OCI-LY3 (cell line): ENCODE measurements at regions not wholly inside any gene's neighbourhood (a gene's known extent, or its start where the extent isn't known, plus 50 kb on each side); places are given as distances from the start of the nearest gene placed in this dataset.

Experiments
- H2AFZ ChIP-seq: fragments of 200-600, 300-600 bp; shearing (Covaris generic); 2 replicates; pipeline ENCODE4 v1.6.0; 2014; ENCODE audit warnings: antibody characterized with exemption, low read depth, low read length
- H3K27ac ChIP-seq: fragments of 200-600, 300-600 bp; sonication (generic); 2 replicates; pipeline ENCODE4 v1.5.1; 2014; ENCODE audit warnings: mild to moderate bottlenecking, low read length, moderate library complexity, mixed read lengths
- H3K27me3 ChIP-seq: fragments of 200-600, 300-600 bp; sonication (generic); 2 replicates; pipeline ENCODE4 v1.6.1; 2014; ENCODE audit warnings: low read depth, low read length, mixed read lengths
- H3K36me3 ChIP-seq: fragments of 200-600, 300-600 bp; sonication (generic); replicated peaks from 2 replicates; pipeline ENCODE3; 2014; ENCODE audit warnings: low read depth, low read length, mixed read lengths
- H3K4me1 ChIP-seq: fragments of 300-600, 200-600 bp; sonication (generic); 2 replicates; pipeline ENCODE4 v1.6.1; 2014; ENCODE audit warnings: low read length, mixed read lengths
- H3K4me2 ChIP-seq: fragments of 200-600, 300-600 bp; sonication (generic); 2 replicates; pipeline ENCODE4 v1.6.1; 2014; ENCODE audit warnings: low read length, mixed read lengths
- H3K4me3 ChIP-seq: fragments of 300-600, 200-600 bp; sonication (generic); 2 replicates; pipeline ENCODE4 v1.5.1; 2014; ENCODE audit warnings: antibody characterized with exemption, mild to moderate bottlenecking, low read length, moderate library complexity
- H3K79me2 ChIP-seq: fragments of 300-600, 200-600 bp; shearing (Covaris generic); 2 replicates; pipeline ENCODE4 v1.6.1; 2014; ENCODE audit warnings: mild to moderate bottlenecking, low read length, mixed read lengths
- H3K9ac ChIP-seq: fragments of 300-600, 200-600 bp; shearing (Covaris generic); 2 replicates; pipeline ENCODE4 v1.6.0; 2014; ENCODE audit warnings: mild to moderate bottlenecking, low read length, moderate library complexity
- H3K9me3 ChIP-seq: fragments of 200-600, 300-600 bp; shearing (Covaris generic); 2 replicates; pipeline ENCODE4 v1.6.1; 2014; ENCODE audit warnings: low read length, mixed read lengths; ENCODE audit not compliant: insufficient read depth
- H4K20me1 ChIP-seq: fragments of 200-600, 300-600 bp; sonication (generic); 2 replicates; pipeline ENCODE4 v1.6.1; 2016; ENCODE audit warnings: low read length, mixed read lengths; ENCODE audit not compliant: insufficient read depth
- EZH2phosphoT487 ChIP-seq: fragments of 200-600 bp; shearing (Covaris generic); IDR thresholded peaks from 2 replicates; pipeline ENCODE4 v1.6.1; 2018; ENCODE audit warnings: antibody characterized with exemption, mixed run types, low read depth
- TF ChIP-seq, protein P1 (sequence below): fragments of 200-600, 300-600 bp; sonication (generic); IDR thresholded peaks from 2 replicates; pipeline ENCODE4 v1.5.1; 2014; ENCODE audit warnings: antibody characterized with exemption, low read length, low read depth

DNA sequence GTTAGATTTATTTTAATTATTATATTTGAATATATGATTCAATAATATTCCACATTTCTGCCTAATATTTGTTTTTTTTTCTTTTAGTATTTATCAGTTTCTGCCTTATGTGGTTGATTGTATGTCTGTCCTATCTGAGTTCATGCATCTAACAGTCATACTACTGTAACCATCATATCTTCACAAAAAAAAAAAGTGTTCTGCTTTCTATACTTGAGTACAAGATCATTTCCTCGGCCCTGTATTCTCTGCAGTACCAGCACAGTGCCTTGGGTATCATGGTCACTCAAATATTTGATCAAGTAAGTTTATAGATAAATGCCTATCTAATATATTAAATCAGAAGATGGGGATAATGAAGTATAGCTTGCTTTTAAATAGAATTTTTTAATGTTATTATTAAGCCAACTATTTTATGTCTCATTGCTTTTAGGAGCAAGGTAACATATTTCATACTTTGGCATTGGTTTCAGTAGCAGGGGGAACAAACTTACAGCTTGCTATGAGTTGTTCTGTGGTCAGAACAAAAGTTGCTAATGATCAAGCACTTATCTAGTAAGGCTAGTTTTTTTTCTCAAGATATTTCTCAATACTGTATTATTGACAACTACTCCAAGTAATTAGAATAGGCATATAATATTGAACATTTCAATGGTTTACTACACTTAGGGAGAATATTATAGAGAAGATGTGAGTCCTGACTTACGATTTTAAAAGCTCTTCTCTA is 290.5 kb upstream of the FBXO33 start:
- TF ChIP-seq, protein P1, sequence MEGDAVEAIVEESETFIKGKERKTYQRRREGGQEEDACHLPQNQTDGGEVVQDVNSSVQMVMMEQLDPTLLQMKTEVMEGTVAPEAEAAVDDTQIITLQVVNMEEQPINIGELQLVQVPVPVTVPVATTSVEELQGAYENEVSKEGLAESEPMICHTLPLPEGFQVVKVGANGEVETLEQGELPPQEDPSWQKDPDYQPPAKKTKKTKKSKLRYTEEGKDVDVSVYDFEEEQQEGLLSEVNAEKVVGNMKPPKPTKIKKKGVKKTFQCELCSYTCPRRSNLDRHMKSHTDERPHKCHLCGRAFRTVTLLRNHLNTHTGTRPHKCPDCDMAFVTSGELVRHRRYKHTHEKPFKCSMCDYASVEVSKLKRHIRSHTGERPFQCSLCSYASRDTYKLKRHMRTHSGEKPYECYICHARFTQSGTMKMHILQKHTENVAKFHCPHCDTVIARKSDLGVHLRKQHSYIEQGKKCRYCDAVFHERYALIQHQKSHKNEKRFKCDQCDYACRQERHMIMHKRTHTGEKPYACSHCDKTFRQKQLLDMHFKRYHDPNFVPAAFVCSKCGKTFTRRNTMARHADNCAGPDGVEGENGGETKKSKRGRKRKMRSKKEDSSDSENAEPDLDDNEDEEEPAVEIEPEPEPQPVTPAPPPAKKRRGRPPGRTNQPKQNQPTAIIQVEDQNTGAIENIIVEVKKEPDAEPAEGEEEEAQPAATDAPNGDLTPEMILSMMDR: no peak
- no peak for TF ChIP-seq EZH2phosphoT487

DNA sequence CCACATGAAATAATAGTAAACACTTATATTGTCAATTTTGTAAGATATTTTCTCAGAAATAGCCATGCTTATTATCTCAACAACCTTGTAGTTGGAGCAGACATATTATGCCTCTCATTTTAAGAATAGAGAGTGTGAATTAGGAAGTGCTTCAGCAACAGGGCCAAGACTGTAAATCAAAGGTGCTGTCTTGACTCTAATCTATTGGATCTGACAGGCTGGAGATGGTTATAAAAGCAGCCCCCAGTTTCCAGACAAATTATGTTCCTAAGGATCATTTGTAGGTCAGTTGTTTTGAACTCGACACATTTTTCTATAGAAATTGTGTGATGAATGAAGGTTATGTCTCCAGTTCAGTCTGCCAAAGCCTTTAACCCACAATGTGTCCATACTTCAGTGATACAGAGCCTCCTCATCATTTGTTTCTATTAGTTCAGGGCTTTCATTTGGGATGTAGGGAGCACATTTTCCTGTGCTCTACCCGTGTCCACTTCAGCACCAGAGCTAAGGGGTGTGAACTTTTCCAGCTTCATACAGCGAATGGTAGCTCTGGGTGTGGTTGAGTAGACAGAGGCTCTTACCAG is 284.8 kb upstream of the FBXO33 start:
- no peaks in the 10 kb centered on the region for H4K20me1 ChIP-seq
- no peak overlapping the region for H3K9ac ChIP-seq
- no peaks in the 10 kb centered on the region for H3K36me3 ChIP-seq
- no peaks in the 10 kb centered on the region for H3K27me3 ChIP-seq
- no peaks in the 10 kb centered on the region for H3K9me3 ChIP-seq
- TF ChIP-seq EZH2phosphoT487: no peak
- TF ChIP-seq, protein P1: no peak
- H3K79me2 ChIP-seq: no peaks in the 10 kb centered on the region
- no peak overlapping the region for H3K27ac ChIP-seq
- H2AFZ ChIP-seq: no peak overlapping the region
- no peaks in the 10 kb centered on the region for H3K4me1 ChIP-seq
- no peak overlapping the region for H3K4me3 ChIP-seq
- H3K4me2 ChIP-seq: no peak overlapping the region

More for the DNA sequence above, 290.5 kb upstream of the FBXO33 start:
- H3K79me2 ChIP-seq: no peaks in the 10 kb centered on the region
- H3K27ac ChIP-seq: no peak overlapping the region
- no peaks in the 10 kb centered on the region for H3K36me3 ChIP-seq
- no peak overlapping the region for H3K9ac ChIP-seq
- H4K20me1 ChIP-seq: no peaks in the 10 kb centered on the region
- no peak overlapping the region for H3K4me3 ChIP-seq
- 0 out of 2 replicates have a peak, but pooled peaks cover 2% of the 10 kb centered on the region for H3K9me3 ChIP-seq
- peaks cover 13% of the 10 kb centered on the region for H3K4me1 ChIP-seq
- H3K4me2 ChIP-seq: no peak overlapping the region
- no peaks in the 10 kb centered on the region for H3K27me3 ChIP-seq
- no peak overlapping the region for H2AFZ ChIP-seq

DNA sequence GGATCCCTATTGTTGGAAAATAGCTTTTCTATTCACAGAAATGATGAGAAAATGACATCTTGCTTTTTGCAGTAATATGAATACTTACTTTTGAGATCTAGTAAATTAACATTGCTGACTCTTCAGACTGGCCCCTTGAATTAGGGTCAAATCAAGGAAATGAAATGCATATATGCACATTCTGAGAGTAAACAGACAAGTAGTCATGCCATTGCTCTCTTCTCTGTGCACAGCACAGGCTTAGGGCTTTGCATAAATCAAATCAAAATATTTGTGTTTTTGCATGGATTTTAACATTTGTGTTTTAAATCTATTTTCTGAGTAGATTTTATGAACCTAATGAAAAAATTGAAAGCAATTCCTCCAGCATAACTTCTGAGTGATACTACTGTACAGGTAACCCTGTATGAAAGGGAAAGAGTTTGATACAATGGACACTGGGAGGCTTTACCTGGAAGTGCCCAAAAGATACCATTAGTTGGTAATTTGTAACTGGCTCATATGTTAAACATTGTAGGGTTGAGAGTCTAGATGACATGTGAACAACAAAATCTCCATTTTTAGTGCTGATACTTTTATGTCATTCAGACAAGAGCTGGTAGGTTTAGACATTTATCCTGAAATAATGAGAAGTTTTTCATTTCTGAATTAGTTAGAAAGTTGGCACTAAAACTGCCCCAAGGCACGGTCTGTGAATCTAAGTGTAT is 280.2 kb upstream of the FBXO33 start:
- Histone ChIP-seq H3K4me2 (no peak overlapping the region), H3K4me1 (0 out of 2 replicates have a peak, but pooled peaks cover 4% of the 10 kb centered on the region), H3K4me3 (no peak overlapping the region), H3K9ac (no peak overlapping the region), H3K9me3 (0 out of 2 replicates have a peak, but pooled peaks cover 3% of the 10 kb centered on the region), H2AFZ (no peak overlapping the region), H3K27ac (no peak overlapping the region), H4K20me1 (no peaks in the 10 kb centered on the region), H3K79me2 (no peaks in the 10 kb centered on the region), H3K36me3 (no peaks in the 10 kb centered on the region), H3K27me3 (no peaks in the 10 kb centered on the region)
- TF ChIP-seq, protein P1: no peak
- no peak for TF ChIP-seq EZH2phosphoT487

DNA sequence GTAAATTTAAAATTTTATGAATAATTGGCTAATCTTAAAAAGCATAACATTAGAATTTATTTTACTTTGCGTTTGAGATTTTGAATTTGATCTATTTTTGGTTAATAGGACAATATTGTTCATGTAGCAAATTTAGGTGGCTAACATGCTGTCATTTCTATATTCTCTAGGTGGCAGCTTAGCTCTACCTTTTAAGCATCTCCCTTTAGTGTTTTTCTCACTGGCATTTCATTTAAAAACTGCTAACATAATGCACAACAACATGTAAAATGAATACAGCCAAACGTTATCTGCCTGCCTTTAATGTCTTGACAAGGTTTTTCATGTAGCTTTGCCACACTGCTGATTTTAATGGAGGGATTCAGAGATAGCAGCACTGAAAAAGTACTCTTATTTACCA is 272.4 kb upstream of the FBXO33 start:
- Histone ChIP-seq H3K36me3 (no peaks in the 10 kb centered on the region), H3K9me3 (no peaks in the 10 kb centered on the region), H3K4me3 (no peak overlapping the region), H3K27me3 (no peaks in the 10 kb centered on the region; the same call in 1 of the 2 replicates), H3K79me2 (no peaks in the 10 kb centered on the region), H3K27ac (no peak overlapping the region), H3K9ac (no peak overlapping the region), H2AFZ (no peak overlapping the region), H4K20me1 (no peaks in the 10 kb centered on the region), H3K4me2 (peak overlapping the region; percentile 21), H3K4me1 (peaks cover 12% of the 10 kb centered on the region)
- no peak for TF ChIP-seq EZH2phosphoT487
- TF ChIP-seq, protein P1: peak; percentile 75
